SK-N-SH (cell line): ENCODE measurements at regions not wholly inside any gene's neighbourhood (a gene's known extent, or its start where the extent isn't known, plus 50 kb on each side); places are given as distances from the start of the nearest gene placed in this dataset.

Experiments used
- CTCF ChIA-PET: fragments of 300-600, 350-600 bp; formaldehyde crosslinking; extraction: SDS; loops from one replicate; lab custom pipeline; 2021; lab: Yijun Ruan, JAX
- POLR2A ChIA-PET: fragments of 350-600 bp; sonication (Branson Sonifier 250); formaldehyde crosslinking; extraction: SDS; loops from one replicate; lab custom pipeline; 2020; ENCODE audit warnings: antibody characterized with exemption, inconsistent platforms; lab: Yijun Ruan, JAX
- DNase-seq: peaks from one replicate; pipeline ENCODE4 v3.0.0; 2012
- H2AFZ ChIP-seq: fragments of 200-600 bp; sonication (generic); 2 replicates; pipeline ENCODE4 v1.8.1; 2016; ENCODE audit warnings: antibody characterized with exemption, mild to moderate bottlenecking, low read depth
- H3F3A ChIP-seq: fragments of 200-600 bp; sonication (generic); replicated peaks from 2 replicates; pipeline ENCODE3; 2016; ENCODE audit warnings: antibody characterized with exemption, mild to moderate bottlenecking; ENCODE audit not compliant: insufficient read depth
- H3K27ac ChIP-seq, 2 experiments: fragments of 200-500 bp in 1 of 2; fragments of 200-600 bp in 1 of 2; sonication (Bioruptor generic) in 1 of 2; sonication (generic), shearing (Covaris generic) in 1 of 2; 2 replicates each; pipeline versions ENCODE4 v1.5.1 to v1.6.1; 2014 to 2016; ENCODE audit warnings: low read depth in 2 of 2, inconsistent platforms in 1 of 2, low read length in 1 of 2, mild to moderate bottlenecking in 1 of 2, mixed read lengths in 1 of 2
- H3K27me3 ChIP-seq: fragments of 200-600 bp; sonication (generic), shearing (Covaris generic); 2 replicates; pipeline ENCODE4 v1.6.1; 2016; ENCODE audit warnings: mixed run types; ENCODE audit not compliant: insufficient read depth
- H3K36me3 ChIP-seq, 2 experiments: fragments of 200-500 bp in 1 of 2; fragments of 200-600 bp in 1 of 2; sonication (Bioruptor generic) in 1 of 2; sonication (generic) in 1 of 2; replicated peaks in 1 of 2; 2 replicates each; pipeline versions ENCODE3 to v1.5.1; 2014 to 2016; ENCODE audit warnings: low read length in 1 of 2, mild to moderate bottlenecking in 1 of 2; ENCODE audit not compliant: insufficient read depth in 2 of 2, control insufficient read depth in 1 of 2
- H3K4me1 ChIP-seq, 2 experiments: fragments of 200-500 bp in 1 of 2; fragments of 200-600 bp in 1 of 2; sonication (Bioruptor generic) in 1 of 2; sonication (generic), shearing (Covaris generic) in 1 of 2; 2 replicates each; pipeline versions ENCODE4 v1.5.1 to v1.6.1; 2014 to 2016; ENCODE audit warnings: low read depth in 1 of 2, low read length in 1 of 2, mixed run types in 1 of 2; ENCODE audit not compliant: insufficient read depth in 2 of 2, control insufficient read depth in 1 of 2
- H3K4me2 ChIP-seq: fragments of 200-600 bp; sonication (generic), shearing (Covaris generic); 2 replicates; pipeline ENCODE4 v1.6.1; 2017; ENCODE audit warnings: mixed run types
- H3K4me3 ChIP-seq, 2 experiments: fragments of 200-500 bp in 1 of 2; fragments of 200-600 bp in 1 of 2; sonication (Bioruptor generic) in 1 of 2; sonication (generic), shearing (Covaris generic) in 1 of 2; 2 replicates each; pipeline versions ENCODE4 v1.5.1 to v1.8.1; 2014 to 2016; ENCODE audit warnings: low read depth in 2 of 2, inconsistent platforms in 1 of 2, low read length in 1 of 2, mild to moderate bottlenecking in 1 of 2, mixed read lengths in 1 of 2, moderate library complexity in 1 of 2
- H3K79me2 ChIP-seq: fragments of 200-600 bp; sonication (generic); 2 replicates; pipeline ENCODE4 v1.8.1; 2017; ENCODE audit warnings: mild to moderate bottlenecking; ENCODE audit not compliant: insufficient read depth
- H3K9ac ChIP-seq: fragments of 200-600 bp; sonication (generic); 2 replicates; pipeline ENCODE4 v1.6.1; 2017; ENCODE audit warnings: mixed run types
- H3K9me2 ChIP-seq: fragments of 200-600 bp; sonication (generic); 2 replicates; pipeline ENCODE4 v1.6.1; 2017; ENCODE audit warnings: mixed run types
- H3K9me3 ChIP-seq: fragments of 200-600 bp; sonication (generic); 2 replicates; pipeline ENCODE4 v1.6.1; 2017; ENCODE audit warnings: mixed run types, mild to moderate bottlenecking, moderate library complexity
- H4K20me1 ChIP-seq: fragments of 200-600 bp; sonication (generic); 2 replicates; pipeline ENCODE4 v1.6.1; 2017; ENCODE audit warnings: mild to moderate bottlenecking, mixed run types; ENCODE audit not compliant: insufficient read depth
- CHD2 ChIP-seq: fragments of 150-350 bp; IDR thresholded peaks from 2 replicates; pipeline ENCODE4 v1.6.1; 2018; ENCODE audit warnings: low read length; ENCODE audit not compliant: partially characterized antibody
- EP300 ChIP-seq, 2 experiments: IDR thresholded peaks; 2 replicates each; pipeline versions ENCODE4 v1.4.0 to v1.6.1; 2012; ENCODE audit warnings: borderline replicate concordance in 1 of 2, low read depth in 1 of 2, low read length in 1 of 2
- FOSL2 ChIP-seq: IDR thresholded peaks from 2 replicates; pipeline ENCODE4 v1.4.0; 2012; ENCODE audit warnings: low read depth, mild to moderate bottlenecking, moderate library complexity, borderline replicate concordance
- FOXJ3 ChIP-seq: sonication (generic); formaldehyde crosslinking; IDR thresholded peaks from 2 replicates; pipeline ENCODE4 v1.5.1; 2020; ENCODE audit warnings: mild to moderate bottlenecking, missing genetic modification reagents
- GATA2 ChIP-seq: sonication (generic); formaldehyde crosslinking; IDR thresholded peaks from 2 replicates; pipeline ENCODE4 v1.5.0; 2020; ENCODE audit warnings: mild to moderate bottlenecking, missing genetic modification reagents
- IRF3 ChIP-seq: fragments of 150-350 bp; IDR thresholded peaks from 2 replicates; pipeline ENCODE4 v1.6.1; 2016; ENCODE audit warnings: mild to moderate bottlenecking, low read depth, low read length
- MAX ChIP-seq: IDR thresholded peaks from 2 replicates; pipeline ENCODE4 v1.4.0; 2012; ENCODE audit warnings: low read depth
- MEF2A ChIP-seq: IDR thresholded peaks from 2 replicates; pipeline ENCODE4 v1.4.0; 2012; ENCODE audit warnings: low read depth, borderline replicate concordance
- MXI1 ChIP-seq: IDR thresholded peaks from 2 replicates; pipeline ENCODE4 v1.6.1; 2012; ENCODE audit warnings: mild to moderate bottlenecking, low read depth, low read length, improper control_type of control experiment
- PBX3 ChIP-seq: IDR thresholded peaks from 2 replicates; pipeline ENCODE4; 2012
- RAD21 ChIP-seq: IDR thresholded peaks from 2 replicates; pipeline ENCODE4 v1.6.1; 2012; ENCODE audit warnings: mild to moderate bottlenecking, low read length
- RCOR1 ChIP-seq: fragments of 150-350 bp; IDR thresholded peaks from 2 replicates; pipeline ENCODE4 v1.6.1; 2017; ENCODE audit warnings: antibody characterized with exemption, low read length
- RXRA ChIP-seq: IDR thresholded peaks from 2 replicates; pipeline ENCODE4 v1.4.0; 2012; ENCODE audit warnings: low read depth, mild to moderate bottlenecking, borderline replicate concordance
- SMC3 ChIP-seq: IDR thresholded peaks from 2 replicates; pipeline ENCODE4 v1.6.1; 2012; ENCODE audit warnings: low read depth, low read length, improper control_type of control experiment
- TEAD4 ChIP-seq: IDR thresholded peaks from 2 replicates; pipeline ENCODE4 v1.4.0; 2012; ENCODE audit warnings: mild to moderate bottlenecking, borderline replicate concordance; ENCODE audit not compliant: insufficient read depth
- USF2 ChIP-seq: fragments of 150-350 bp; IDR thresholded peaks from 2 replicates; pipeline ENCODE4 v1.6.1; 2017; ENCODE audit warnings: antibody characterized with exemption, low read length, low read depth, borderline replicate concordance
- YY1 ChIP-seq: IDR thresholded peaks from 2 replicates; pipeline ENCODE4 v1.4.0; 2012; ENCODE audit warnings: low read depth, mild to moderate bottlenecking
- ZBTB33 ChIP-seq: IDR thresholded peaks from 2 replicates; pipeline ENCODE4 v1.4.0; 2012; ENCODE audit warnings: low read depth, borderline replicate concordance
- WGBS: methylation state at CpG from one replicate; pipeline ENCODE4 v1.1.6; 2017; ENCODE audit warnings: low lambda C conversion rate; 5-methylcytosine and 5-hydroxymethylcytosine counted together
- TF ChIP-seq, protein P1 (sequence below): fragments of 200-600 bp; sonication (generic); IDR thresholded peaks from 2 replicates; pipeline ENCODE4 v1.6.1; 2017; ENCODE audit warnings: antibody characterized with exemption, mild to moderate bottlenecking, moderate library complexity
- TF ChIP-seq, protein P2 (sequence below): IDR thresholded peaks from 2 replicates; pipeline ENCODE4 v1.4.0; 2012; ENCODE audit warnings: low read depth, borderline replicate concordance

- TF ChIP-seq CHD2 (no peak), YY1 (no peak), IRF3 (no peak), ZBTB33 (no peak), MEF2A (no peak), SMC3 (no peak), RAD21 (no peak), RXRA (no peak), EP300 (IDR thresholded peaks at IDR 0.05; ENCODE audit: borderline replicate concordance in 1 of 2, low read depth in 1 of 2, low read length in 1 of 2) (no peak), GATA2 (no peak), MXI1 (no peak), TEAD4 (no peak), PBX3 (no peak), FOXJ3 (no peak), FOSL2 (no peak), MAX (no peak), RCOR1 (no peak), USF2 (no peak)
- TF ChIP-seq, protein P1, sequence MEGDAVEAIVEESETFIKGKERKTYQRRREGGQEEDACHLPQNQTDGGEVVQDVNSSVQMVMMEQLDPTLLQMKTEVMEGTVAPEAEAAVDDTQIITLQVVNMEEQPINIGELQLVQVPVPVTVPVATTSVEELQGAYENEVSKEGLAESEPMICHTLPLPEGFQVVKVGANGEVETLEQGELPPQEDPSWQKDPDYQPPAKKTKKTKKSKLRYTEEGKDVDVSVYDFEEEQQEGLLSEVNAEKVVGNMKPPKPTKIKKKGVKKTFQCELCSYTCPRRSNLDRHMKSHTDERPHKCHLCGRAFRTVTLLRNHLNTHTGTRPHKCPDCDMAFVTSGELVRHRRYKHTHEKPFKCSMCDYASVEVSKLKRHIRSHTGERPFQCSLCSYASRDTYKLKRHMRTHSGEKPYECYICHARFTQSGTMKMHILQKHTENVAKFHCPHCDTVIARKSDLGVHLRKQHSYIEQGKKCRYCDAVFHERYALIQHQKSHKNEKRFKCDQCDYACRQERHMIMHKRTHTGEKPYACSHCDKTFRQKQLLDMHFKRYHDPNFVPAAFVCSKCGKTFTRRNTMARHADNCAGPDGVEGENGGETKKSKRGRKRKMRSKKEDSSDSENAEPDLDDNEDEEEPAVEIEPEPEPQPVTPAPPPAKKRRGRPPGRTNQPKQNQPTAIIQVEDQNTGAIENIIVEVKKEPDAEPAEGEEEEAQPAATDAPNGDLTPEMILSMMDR = no peak
- TF ChIP-seq, protein P2, sequence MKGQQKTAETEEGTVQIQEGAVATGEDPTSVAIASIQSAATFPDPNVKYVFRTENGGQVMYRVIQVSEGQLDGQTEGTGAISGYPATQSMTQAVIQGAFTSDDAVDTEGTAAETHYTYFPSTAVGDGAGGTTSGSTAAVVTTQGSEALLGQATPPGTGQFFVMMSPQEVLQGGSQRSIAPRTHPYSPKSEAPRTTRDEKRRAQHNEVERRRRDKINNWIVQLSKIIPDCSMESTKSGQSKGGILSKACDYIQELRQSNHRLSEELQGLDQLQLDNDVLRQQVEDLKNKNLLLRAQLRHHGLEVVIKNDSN = no peak
- Histone ChIP-seq H3K79me2 (no peaks in the 10 kb centered on the region), H3K4me1 (peaks cover 0 to 3% of the 10 kb centered on the region in 2 experiments; a peak in 1 of 4 replicates), H3F3A (no peaks in the 10 kb centered on the region), H2AFZ (no peak overlapping the region), H3K27me3 (no peaks in the 10 kb centered on the region; the same call in 1 of the 2 replicates), H3K36me3 (no peaks in the 10 kb centered on the region), H3K9ac (no peak overlapping the region), H3K4me2 (no peak overlapping the region), H3K9me2 (no peaks in the 10 kb centered on the region), H4K20me1 (no peaks in the 10 kb centered on the region), H3K9me3 (no peaks in the 10 kb centered on the region), H3K27ac (no peak overlapping the region), H3K4me3 (no peak overlapping the region)
- ChIA-PET POLR2A (no interaction called here), CTCF (interaction anchor here (0.6 to 1.0 kb wide), 3 partner anchors 13 to 364 kb away, joined by 3 to 4 read pairs (median 3); no protein-coding TSS in a partner anchor)
- 14% methylated on average over 6 of the region's 23 CpGs for WGBS
- DNase-seq = no peak
These were observed 886.4 kb downstream of the BRD1 start for GRCh38 chr22:48941033-48941902.
